ENCODE measurements at regions not wholly inside any gene's neighbourhood (a gene's known extent, or its start where the extent isn't known, plus 50 kb on each side); places are given as distances from the start of the nearest gene placed in this dataset.

GRCh38 chr11:62073061-62073460 is 50.8 kb upstream of the INCENP start:
- DNase-seq, result no peak

DNA sequence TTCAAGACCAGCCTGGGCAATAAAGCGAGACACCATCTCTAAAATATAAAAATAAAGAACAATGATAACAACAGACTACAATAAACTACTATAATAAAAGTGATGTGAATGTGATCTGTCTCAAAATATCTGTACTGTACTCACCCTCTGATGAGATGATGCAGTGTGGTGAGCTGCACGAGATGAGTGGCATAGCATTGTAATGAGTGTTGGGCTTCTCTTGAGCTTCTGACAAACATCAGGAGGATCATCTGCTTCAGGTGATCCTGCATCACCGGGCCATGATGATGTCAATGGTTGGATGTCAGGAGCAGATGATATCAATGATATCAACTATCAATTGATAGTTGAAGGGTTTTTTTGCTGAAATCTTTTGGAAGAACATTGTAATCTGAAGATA is 52.4 kb upstream of the INCENP start:
- no peak for DNase-seq

DNA sequence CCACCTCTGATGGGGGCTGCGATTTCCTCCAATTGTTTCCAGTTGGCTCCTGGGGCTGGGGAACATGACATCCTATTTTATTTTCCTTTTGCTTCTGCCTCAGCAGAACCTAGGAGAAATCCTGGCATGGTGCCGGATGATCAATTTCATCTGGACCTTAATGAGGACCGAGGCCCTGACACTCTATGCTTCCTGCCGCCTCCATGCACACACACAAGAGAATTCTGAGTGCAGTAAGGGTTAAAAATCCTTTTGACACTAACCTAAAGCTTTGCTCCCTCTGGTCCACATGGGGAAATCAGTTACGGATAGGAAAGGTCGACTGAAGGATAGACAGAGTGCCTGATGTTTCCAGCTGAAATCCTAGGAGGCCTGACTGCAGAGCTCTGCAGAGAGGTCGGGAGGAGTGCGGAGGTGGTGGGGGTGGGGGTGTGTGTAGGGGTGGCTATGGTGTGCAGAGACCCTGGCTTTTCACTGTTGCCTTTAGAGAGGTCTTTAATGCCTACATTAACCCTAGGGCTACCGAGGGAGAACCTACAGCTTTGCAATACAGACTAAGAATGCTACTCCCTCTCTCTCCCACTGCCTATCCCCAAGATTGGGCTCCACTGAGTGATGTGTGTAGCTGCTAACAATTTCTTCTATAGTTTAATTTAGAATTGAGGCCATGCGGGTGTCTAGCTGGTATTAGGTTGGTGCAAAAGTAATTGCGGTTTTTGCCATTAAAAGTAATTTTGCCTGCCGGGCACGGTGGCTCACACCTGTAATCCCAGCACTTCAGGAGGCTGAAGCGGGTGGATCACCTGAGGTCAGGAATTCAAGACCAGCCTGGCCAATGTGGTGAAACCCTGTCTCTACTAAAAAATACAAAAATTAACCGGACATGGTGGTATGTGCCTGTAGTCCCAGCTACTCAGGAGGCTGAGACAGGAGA is 53.6 kb upstream of the INCENP start:
- DNase-seq, result no peak

DNA sequence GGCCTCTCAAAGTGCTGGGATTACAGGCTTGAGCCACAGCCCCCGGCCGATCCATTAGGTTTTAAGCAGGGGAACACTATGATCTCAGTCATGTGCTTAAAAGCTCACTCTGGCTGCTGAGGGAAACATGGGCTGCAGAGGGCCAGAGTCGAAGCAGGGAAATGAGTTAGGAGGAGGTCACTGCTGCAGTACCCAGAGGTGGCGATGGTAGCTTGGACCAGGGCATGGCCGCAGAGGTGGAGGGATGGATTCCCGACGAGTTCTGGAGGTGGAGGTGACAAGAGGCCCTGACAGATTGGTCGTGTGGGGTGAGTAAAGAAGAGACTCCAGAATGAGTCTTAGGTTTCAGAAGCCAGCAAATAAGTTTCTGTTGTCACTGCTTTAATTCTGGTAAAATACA is 54.4 kb upstream of the INCENP start:
- DNase-seq, result no peak

- no peak for DNase-seq
Observed at GRCh38 chr11:62068730-62069129, 55.1 kb upstream of the INCENP start.

- no peak for DNase-seq
Observed at GRCh38 chr11:62067741-62068140, 56.1 kb upstream of the INCENP start.

GRCh38 chr11:62064221-62064620 is 59.6 kb upstream of the INCENP start:
- no peak for DNase-seq

GRCh38 chr11:62062223-62062861 is 61.5 kb upstream of the INCENP start:
- no peak for DNase-seq

GRCh38 chr11:62061356-62062222 is 62.2 kb upstream of the INCENP start:
- DNase-seq, result no peak

DNA sequence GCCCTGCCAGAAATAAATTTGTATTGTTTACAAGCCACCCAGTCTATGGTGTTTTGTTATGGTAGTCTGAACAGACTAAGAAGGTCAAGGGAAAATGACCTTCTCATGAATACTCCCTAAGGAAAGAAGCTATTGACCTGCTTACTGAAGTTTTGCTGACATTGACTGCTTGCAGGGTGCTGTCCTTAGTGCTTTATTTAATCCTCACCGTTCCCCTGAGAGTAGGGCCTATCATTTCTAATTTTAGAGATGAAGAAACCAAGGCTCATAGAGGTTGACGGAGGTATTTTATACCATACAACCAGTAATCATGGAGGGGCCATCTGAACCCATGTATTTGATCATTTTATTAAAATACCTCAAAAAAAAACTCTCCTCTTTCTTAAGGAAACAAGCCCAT is 66.7 kb upstream of the INCENP start:
- DNase-seq, result no peak

DNA sequence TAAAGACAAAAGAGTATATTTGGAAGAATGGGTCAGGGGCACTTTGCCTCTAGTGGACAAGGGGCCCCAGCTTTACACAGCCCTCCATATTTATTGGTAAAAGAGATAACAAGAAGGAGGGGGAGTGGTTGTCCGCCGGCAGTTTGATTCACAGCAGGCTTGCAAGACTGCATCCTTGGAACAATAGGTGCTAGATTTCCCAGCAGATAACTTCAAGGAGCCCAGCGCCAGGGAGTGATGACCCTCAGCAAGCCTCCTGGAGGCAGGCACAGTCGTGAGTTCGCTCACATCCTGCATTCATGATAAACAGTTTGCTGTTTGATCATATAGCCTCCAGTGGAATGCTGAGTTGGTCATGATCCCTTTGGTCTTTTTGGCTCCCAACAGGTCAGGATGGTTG is 67.8 kb upstream of the INCENP start:
- no peak for DNase-seq

- peak; percentile 53 for DNase-seq
Observed at GRCh38 chr11:62054484-62055121, 69.2 kb upstream of the INCENP start.

DNA sequence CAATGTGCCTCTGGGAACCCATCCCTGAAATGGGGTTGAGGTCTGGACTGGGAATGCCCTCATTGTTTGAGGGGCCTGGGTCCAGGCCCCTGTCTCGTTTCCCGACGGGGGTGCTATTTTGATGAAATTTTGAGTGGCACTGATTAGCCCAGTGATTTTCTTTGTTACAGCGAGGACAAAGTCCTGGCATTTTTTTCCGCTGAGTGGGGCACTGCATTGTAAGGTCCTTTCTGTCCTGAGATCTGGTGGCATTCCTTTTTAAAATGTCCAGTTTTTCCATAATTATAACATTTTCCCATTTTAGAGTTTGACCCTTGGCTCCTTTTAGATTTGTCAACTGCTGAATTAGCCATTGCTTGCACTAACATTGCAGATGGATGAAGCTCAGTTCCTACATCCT is 69.7 kb upstream of the INCENP start:
- no peak for DNase-seq

DNA sequence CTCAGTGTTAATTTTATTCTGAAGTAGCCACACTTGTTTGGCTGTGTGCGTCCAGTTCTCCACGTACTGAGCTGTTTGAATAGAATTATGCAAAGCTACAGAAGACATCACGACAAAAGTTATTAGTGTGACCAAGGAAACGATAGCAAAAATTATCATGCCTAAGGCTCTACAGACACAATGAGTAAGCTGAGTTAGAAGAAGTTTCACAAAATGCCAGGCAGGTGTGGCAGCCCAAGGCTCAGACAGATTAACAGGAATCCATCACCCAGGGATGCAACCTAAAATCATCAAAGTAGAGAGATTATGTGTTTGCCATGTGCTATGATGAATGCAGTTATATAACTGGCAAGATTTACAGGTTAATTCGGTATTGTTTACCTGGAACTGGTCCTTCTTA is 73.1 kb upstream of the INCENP start:
- no peak for DNase-seq

DNA sequence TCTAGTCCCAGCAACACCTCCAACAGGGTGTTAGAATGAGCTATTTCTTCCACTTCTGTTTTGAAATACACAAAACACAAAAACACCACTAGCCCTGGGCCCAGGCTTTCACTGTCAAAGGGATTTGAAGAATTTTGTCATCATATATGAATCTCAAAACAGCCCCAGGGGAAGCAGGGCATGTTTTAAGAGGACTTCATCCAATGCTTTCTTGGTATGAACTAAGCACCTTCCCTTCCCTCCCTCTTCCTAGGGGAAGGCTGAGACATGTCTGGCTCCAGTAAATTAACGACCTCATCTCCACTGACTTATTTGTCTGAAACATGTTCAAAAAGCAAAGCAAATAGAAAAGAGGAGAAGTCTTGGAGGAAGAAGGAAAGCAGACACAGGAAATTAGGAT is 75.7 kb upstream of the INCENP start:
- DNase-seq, result no peak

DNA sequence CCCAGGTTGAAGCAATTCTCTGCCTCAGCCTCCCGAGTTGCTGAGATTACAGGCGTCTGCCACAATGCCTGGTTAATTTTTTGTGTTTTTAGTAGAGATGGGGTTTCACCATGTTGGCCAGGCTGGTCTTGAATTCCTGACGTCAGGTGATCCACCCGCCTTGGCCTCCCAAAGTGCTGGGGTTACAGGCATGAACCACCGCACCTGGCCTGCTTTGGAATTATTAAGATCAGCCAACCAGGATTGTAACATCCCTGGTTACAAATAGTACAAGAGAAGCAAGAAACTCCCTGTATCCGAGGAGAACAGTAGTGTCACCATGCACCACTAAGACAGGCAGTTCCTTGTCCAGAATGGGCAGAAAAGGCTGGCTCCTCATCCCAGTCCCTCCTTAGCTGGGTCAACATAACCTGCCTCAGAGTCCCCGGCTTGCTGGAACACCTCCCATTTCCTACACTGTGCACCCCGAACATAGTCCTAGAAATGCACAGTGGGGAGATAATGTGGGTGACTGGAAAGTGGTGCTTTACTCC is 77.2 kb upstream of the INCENP start:
- no peak for DNase-seq

DNA sequence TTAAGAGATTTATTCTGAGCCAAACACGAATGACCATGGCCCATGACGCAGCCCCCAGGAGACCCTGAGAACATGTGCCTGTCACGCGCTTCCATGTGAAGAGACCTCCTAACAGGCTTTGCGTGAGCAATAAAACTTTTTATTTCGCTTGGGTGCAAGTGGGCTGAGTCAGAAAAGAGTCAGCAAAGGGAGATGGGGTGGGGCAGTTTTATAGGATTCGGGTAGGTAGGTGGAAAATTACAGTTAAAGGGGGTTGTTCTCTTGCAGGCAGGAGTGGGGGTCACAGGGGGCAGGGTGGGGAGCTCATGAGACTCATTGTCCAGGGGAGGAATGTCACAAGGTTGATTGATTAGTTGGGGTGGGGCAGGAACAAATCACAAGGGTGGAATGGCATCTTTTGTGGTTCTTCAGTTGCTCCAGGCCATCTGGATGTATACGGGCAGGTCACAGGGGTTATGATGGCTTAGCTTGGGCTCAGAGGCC is 77.2 kb upstream of the FTH1 start:
- DNase-seq, result no peak

GRCh38 chr11:62035293-62035692 is 67.9 kb upstream of the FTH1 start:
- no peak for DNase-seq

DNA sequence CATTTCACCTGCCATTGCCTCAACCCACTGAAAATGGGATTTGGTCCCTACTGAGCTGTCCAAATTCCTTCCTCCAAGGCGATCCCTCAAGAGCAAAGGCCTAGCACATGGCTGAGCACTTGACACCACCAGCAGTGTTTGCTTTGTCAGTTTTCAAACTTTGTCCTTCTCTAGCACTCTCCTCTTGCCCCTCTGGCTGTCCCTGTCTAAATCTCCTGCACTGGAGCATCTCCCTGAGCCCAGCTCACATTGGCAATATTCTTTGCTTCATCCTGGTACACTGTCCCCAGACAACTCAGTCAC is 66.6 kb upstream of the FTH1 start:
- no peak for DNase-seq

- no peak for DNase-seq
Observed at GRCh38 chr11:62033191-62034035, 66.0 kb upstream of the FTH1 start.

DNA sequence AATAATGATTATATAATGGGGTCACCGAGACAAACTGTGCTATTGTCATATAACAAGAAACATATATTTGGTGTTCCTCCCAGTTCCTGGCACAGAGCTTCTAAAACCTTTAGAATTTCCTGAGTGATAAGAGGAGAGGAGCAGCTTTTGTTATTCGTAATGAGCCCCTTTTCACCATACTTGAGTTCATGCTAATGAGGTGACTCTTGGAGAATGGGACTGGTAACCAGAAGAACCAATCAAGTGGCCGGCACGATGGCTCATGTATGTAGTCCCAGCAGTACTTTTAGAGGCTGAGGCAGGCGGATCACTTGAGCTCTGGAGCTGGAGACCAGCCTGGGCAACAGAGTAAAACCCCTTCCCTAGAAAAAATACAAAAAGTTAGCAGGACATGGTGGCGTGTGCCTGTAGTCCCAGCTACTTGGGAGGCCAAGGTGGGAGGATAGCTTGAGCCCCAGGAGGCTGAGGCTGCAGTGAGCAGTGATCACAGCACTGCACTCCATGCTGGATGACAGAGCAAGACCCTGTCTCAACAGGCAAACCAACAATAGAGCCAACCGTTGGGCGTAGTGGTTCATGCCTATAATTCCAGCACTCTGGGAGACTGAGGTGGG is 62.7 kb upstream of the FTH1 start:
- DNase-seq, result no peak
